Mucosa of descending colon (tissue), 3 donors: ENCODE measurements at regions not wholly inside any gene's neighbourhood (a gene's known extent, or its start where the extent isn't known, plus 50 kb on each side); places are given as distances from the start of the nearest gene placed in this dataset.

ENCODE experiments used
- ATAC-seq: fragments of 200-7000 bp; cut with Tn5 transposase; one replicate; pipeline ENCODE4 v1.9.1; 2020; ENCODE audit warnings: mild to moderate bottlenecking, moderate library complexity
- DNase-seq, 3 donors: peaks; one replicate each; pipeline ENCODE4 v3.0.0-alpha.2; 2020
- H3K36me3 ChIP-seq: fragments of 200-600 bp; one replicate; pipeline ENCODE4 v1.8.0; 2021; ENCODE audit warnings: low read depth, mild to moderate bottlenecking
- H3K4me1 ChIP-seq: fragments of 200-600 bp; one replicate; pipeline ENCODE4 v1.8.0; 2021; ENCODE audit warnings: low read depth, mild to moderate bottlenecking
- H3K4me3 ChIP-seq: fragments of 200-600 bp; one replicate; pipeline ENCODE4 v1.8.0; 2021; ENCODE audit warnings: mild to moderate bottlenecking
- H3K9me3 ChIP-seq: fragments of 200-600 bp; one replicate; pipeline ENCODE4 v1.8.0; 2021; ENCODE audit warnings: mild to moderate bottlenecking
- intact Hi-C, 2 donors: fragments of 100-400 bp; cut with DNase I in 1 of 2; cut with micrococcal nuclease in 1 of 2; formaldehyde crosslinking; loops; one replicate each; pipeline versions ENCODE4 v1.11.0 to v1.11.1; 2022; cut with DNase I, micrococcal nuclease
- TF ChIP-seq, protein P1 (sequence below): fragments of 200-600 bp; IDR thresholded peaks from one replicate; pipeline ENCODE4 v1.8.0; 2022; ENCODE audit warnings: antibody characterized with exemption, mild to moderate bottlenecking
- donor health status: DM: no; HTN: no; CAD: no; lungs with moderate emphysema.
- donor health status: DM: no; HTN: no; CAD: no.
- donor health status: DM: no; HTN: yes; CAD: no.

DNA sequence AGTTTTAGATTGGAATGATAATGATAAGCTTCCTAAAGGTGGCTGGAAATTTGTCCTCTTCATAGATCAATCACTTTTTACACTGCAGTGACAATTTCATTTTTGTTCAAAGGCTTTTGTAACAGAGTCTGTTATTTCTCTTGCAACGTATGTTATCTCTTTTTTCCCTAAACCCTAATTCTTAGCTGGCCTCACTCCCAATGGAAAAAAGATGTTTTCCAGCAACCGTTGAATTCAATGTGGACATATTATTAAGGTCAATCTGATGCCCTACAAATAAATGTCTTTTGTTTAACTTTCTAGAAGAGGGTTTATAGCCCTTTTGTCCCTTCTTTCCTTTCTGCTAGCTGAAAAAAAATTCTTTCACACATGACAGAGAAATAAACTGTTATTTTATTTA lies 192.7 kb upstream of the NWD2 start:
- no peak for ATAC-seq
- H3K9me3 ChIP-seq = no peaks in the 10 kb centered on the region
- no peak overlapping the region for H3K4me3 ChIP-seq
- intact Hi-C loops = no loop called here
- no peaks in the 10 kb centered on the region for H3K36me3 ChIP-seq
- no peaks in the 10 kb centered on the region for H3K4me1 ChIP-seq
- TF ChIP-seq, protein P1, sequence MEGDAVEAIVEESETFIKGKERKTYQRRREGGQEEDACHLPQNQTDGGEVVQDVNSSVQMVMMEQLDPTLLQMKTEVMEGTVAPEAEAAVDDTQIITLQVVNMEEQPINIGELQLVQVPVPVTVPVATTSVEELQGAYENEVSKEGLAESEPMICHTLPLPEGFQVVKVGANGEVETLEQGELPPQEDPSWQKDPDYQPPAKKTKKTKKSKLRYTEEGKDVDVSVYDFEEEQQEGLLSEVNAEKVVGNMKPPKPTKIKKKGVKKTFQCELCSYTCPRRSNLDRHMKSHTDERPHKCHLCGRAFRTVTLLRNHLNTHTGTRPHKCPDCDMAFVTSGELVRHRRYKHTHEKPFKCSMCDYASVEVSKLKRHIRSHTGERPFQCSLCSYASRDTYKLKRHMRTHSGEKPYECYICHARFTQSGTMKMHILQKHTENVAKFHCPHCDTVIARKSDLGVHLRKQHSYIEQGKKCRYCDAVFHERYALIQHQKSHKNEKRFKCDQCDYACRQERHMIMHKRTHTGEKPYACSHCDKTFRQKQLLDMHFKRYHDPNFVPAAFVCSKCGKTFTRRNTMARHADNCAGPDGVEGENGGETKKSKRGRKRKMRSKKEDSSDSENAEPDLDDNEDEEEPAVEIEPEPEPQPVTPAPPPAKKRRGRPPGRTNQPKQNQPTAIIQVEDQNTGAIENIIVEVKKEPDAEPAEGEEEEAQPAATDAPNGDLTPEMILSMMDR = no peak
- no peak for DNase-seq

DNA sequence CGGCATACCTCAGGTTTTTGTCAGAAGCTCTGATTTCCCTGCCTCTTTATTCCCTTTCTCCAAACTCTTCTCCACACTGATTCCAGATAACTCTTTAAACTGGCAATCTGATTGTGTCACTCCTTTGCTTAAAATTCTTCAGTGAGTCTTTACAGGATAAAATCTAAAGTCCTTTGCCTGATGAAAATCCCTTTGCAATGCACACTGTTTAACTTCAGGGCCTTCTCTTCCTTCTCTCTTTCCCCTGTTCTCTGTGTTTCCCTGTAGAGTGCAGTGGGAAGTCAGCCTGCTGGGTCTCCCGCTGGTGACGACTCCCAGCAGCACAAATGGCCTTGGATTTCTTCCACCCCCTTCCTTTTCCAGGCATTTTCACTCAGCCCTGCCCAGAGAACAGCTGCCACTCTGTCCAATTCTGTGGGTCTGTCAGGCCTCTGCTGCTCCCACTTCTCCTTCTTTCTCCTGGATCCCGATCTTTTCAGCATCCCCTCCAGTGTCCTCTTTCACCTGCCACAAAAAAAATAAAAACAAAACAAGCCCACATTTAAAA lies 189.9 kb upstream of the NWD2 start:
- intact Hi-C loops = no loop called here
- no peak overlapping the region for H3K4me3 ChIP-seq
- H3K36me3 ChIP-seq = no peaks in the 10 kb centered on the region
- H3K9me3 ChIP-seq = no peaks in the 10 kb centered on the region
- TF ChIP-seq, protein P1 = no peak
- DNase-seq = no peak
- H3K4me1 ChIP-seq = no peaks in the 10 kb centered on the region
- no peak for ATAC-seq

DNA sequence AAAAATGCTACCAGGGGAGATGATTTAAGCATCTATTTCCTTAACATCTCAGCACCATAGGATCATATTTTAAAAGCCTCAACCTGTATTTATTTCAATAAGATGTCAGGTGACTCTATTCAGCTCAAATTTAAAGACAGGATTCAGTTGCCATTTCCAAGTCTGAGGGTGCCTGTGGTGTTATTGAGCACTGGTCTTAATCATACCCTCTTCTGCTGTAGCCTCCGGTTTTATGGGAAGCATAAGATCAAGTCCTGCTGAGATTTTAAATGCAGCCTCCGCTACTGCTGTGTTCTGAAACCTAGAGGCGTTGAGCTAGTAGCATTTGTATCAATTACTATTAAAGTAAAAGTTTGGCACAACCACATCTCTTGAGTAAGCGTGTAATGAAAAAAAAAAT lies 185.7 kb upstream of the NWD2 start:
- H3K9me3 ChIP-seq = no peaks in the 10 kb centered on the region
- H3K4me3 ChIP-seq = no peak overlapping the region
- no peaks in the 10 kb centered on the region for H3K36me3 ChIP-seq
- intact Hi-C loops = no loop called here
- DNase-seq = no peak
- no peak for ATAC-seq
- TF ChIP-seq, protein P1 = no peak
- H3K4me1 ChIP-seq = no peaks in the 10 kb centered on the region

DNA sequence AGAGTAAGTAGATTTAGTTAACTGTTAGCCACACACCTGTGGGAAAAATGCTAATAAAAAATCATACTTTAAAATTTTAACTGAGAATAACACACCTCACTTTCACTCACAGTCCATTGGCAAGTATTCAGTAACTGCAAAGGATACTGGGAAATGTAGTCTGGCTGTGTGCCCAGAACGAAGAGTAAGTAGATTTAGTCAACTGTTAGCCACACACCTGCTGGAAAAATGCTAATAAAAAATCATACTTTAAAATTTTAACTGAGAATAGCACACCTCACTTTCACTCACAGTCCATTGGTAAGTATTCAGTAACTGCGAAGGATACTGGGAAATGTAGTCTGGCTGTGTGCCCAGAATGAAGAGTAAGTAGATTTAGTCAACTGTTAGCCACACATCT lies 178.4 kb upstream of the NWD2 start:
- H3K4me1 ChIP-seq = no peaks in the 10 kb centered on the region
- H3K4me3 ChIP-seq = no peak overlapping the region
- intact Hi-C loops = no loop called here
- no peaks in the 10 kb centered on the region for H3K9me3 ChIP-seq
- H3K36me3 ChIP-seq = no peaks in the 10 kb centered on the region
- DNase-seq (peak in 1 of 3 donors; percentile 67), ATAC-seq (peak; percentile 70)
- TF ChIP-seq, protein P1 = no peak

DNA sequence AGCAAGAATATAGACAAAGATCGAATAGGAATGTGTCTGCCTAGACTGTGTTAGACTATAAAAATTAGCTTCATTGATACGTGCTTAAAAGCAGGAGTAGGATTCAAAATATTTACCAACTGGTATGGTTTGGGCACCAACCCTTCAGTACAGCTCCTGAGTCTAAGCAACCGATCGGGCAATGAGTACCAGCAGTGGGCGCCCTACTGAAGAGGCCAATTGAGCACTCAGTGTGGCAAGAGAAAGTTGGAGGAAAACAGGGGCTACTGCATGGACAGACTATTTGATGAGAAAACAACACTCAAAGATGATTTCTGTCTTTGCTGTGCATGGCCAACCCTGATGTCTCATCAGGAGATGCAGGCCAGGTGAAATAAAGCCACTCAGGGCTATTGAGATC lies 176.0 kb upstream of the NWD2 start:
- ATAC-seq (no peak), DNase-seq (no peak)
- intact Hi-C loops = no loop called here
- Histone ChIP-seq H3K4me3 (no peak overlapping the region), H3K9me3 (no peaks in the 10 kb centered on the region), H3K4me1 (no peaks in the 10 kb centered on the region), H3K36me3 (no peaks in the 10 kb centered on the region)
- TF ChIP-seq, protein P1 = no peak

DNA sequence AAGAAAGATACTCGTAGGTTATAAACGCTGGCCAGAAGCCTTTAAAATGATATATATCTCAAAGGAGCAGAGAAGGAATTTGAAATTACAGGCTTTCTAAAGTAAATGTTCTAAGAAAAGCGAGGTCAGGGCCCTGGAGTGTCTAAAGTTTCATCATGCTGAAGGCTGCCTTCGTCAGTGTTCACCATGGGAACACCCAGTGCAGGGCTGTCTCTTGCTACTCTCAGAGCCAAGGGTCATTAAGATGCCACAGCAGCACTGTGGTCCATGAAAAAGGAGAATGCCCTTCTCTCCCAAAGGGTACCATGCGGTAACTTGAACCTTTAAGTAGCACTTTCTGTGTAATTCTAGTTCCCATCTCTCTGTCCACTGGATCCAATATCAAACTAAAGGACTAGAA lies 174.5 kb upstream of the NWD2 start:
- intact Hi-C loops = no loop called here
- ATAC-seq (no peak), DNase-seq (no peak)
- H3K36me3 ChIP-seq = no peaks in the 10 kb centered on the region
- H3K4me3 ChIP-seq = no peak overlapping the region
- TF ChIP-seq, protein P1 = no peak
- H3K9me3 ChIP-seq = no peaks in the 10 kb centered on the region
- H3K4me1 ChIP-seq = no peaks in the 10 kb centered on the region
